Smooth muscle cell (in vitro differentiated cells): ENCODE measurements at regions not wholly inside any gene's neighbourhood (a gene's known extent, or its start where the extent isn't known, plus 50 kb on each side); places are given as distances from the start of the nearest gene placed in this dataset.

Experiments
- DNase-seq: peaks from one replicate; lab custom pipeline; 2025; ENCODE audit not compliant: unreplicated experiment; lab: John Stamatoyannopoulos, UW
- H2AFZ ChIP-seq: fragments of 200-600 bp; sonication (generic); 2 replicates; pipeline ENCODE4 v1.6.0; 2016; ENCODE audit warnings: antibody characterized with exemption, low read depth, mild to moderate bottlenecking
- H3F3A ChIP-seq: fragments of 200-600 bp; sonication (generic); 2 replicates; pipeline ENCODE4 v1.6.0; 2017; ENCODE audit warnings: antibody characterized with exemption, low read depth
- H3K27ac ChIP-seq: fragments of 200-600 bp; sonication (generic); 2 replicates; pipeline ENCODE4 v1.5.1; 2016; ENCODE audit warnings: low read depth, mild to moderate bottlenecking
- H3K27me3 ChIP-seq: fragments of 200-600 bp; sonication (generic); 2 replicates; pipeline ENCODE4 v1.6.1; 2016; ENCODE audit warnings: low read depth, mild to moderate bottlenecking
- H3K36me3 ChIP-seq: fragments of 200-600 bp; sonication (generic); 2 replicates; pipeline ENCODE4 v1.5.1; 2016; ENCODE audit warnings: low read depth
- H3K4me1 ChIP-seq: fragments of 200-600 bp; sonication (generic); 2 replicates; pipeline ENCODE4 v1.5.1; 2016; ENCODE audit warnings: low read depth
- H3K4me2 ChIP-seq: fragments of 200-600 bp; sonication (generic); 2 replicates; pipeline ENCODE4 v1.6.0; 2016; ENCODE audit warnings: mild to moderate bottlenecking
- H3K4me3 ChIP-seq: fragments of 200-600 bp; sonication (generic); 2 replicates; pipeline ENCODE4 v1.5.1; 2016; ENCODE audit warnings: mild to moderate bottlenecking
- H3K79me2 ChIP-seq: fragments of 200-600 bp; sonication (generic); 2 replicates; pipeline ENCODE4 v1.6.0; 2016; ENCODE audit warnings: low read depth, mild to moderate bottlenecking
- H3K9ac ChIP-seq: fragments of 200-600 bp; sonication (generic); 2 replicates; pipeline ENCODE4 v1.6.0; 2016; ENCODE audit warnings: low read depth
- H3K9me3 ChIP-seq: fragments of 200-600 bp; sonication (generic); replicated peaks from 2 replicates; pipeline ENCODE4 v1.5.1; 2016; ENCODE audit warnings: low read depth
- H4K20me1 ChIP-seq: fragments of 200-600 bp; sonication (generic); 2 replicates; pipeline ENCODE4 v1.6.0; 2016; ENCODE audit warnings: low read depth
- WGBS: methylation state at CpG from one replicate; pipeline ENCODE4 v1.1.7; 2016; ENCODE audit warnings: low lambda C conversion rate; 5-methylcytosine and 5-hydroxymethylcytosine counted together
- TF ChIP-seq, protein P1 (sequence below): fragments of 200-600 bp; sonication (generic); IDR thresholded peaks from 2 replicates; pipeline ENCODE4 v1.5.1; 2017; ENCODE audit warnings: borderline replicate concordance, mild to moderate bottlenecking, antibody characterized with exemption; ENCODE audit not compliant: insufficient read depth, poor library complexity, severe bottlenecking

DNA sequence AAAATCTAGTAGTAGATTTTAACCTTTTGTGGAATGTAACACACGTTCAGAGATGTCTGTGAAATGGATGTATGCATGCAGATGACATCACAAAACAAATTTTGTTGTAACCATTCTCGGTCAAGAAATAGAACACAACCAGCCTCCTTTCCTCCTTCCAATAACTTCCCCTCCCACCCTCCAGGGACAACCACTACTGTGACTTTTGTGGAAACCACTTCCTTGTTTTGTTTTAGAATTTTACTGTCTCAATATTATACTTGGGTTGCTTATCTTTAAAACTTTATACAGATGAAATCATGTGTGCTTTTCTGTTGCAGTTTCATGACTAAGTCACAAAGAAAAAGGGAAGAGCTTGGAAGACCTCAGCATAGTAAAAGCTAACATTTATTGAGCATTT is 189.4 kb upstream of the NCAM1 start:
- H2AFZ ChIP-seq, result no peak overlapping the region
- H3K79me2 ChIP-seq, result no peaks in the 10 kb centered on the region
- H3K4me3 ChIP-seq, result no peak overlapping the region
- H3K27me3 ChIP-seq, result no peaks in the 10 kb centered on the region
- H3F3A ChIP-seq, result peaks cover 3% of the 10 kb centered on the region
- no peak overlapping the region for H3K4me2 ChIP-seq
- no peaks in the 10 kb centered on the region for H3K36me3 ChIP-seq
- H3K9me3 ChIP-seq, result no peaks in the 10 kb centered on the region
- TF ChIP-seq, protein P1, sequence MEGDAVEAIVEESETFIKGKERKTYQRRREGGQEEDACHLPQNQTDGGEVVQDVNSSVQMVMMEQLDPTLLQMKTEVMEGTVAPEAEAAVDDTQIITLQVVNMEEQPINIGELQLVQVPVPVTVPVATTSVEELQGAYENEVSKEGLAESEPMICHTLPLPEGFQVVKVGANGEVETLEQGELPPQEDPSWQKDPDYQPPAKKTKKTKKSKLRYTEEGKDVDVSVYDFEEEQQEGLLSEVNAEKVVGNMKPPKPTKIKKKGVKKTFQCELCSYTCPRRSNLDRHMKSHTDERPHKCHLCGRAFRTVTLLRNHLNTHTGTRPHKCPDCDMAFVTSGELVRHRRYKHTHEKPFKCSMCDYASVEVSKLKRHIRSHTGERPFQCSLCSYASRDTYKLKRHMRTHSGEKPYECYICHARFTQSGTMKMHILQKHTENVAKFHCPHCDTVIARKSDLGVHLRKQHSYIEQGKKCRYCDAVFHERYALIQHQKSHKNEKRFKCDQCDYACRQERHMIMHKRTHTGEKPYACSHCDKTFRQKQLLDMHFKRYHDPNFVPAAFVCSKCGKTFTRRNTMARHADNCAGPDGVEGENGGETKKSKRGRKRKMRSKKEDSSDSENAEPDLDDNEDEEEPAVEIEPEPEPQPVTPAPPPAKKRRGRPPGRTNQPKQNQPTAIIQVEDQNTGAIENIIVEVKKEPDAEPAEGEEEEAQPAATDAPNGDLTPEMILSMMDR, result no peak
- no peaks in the 10 kb centered on the region for H3K4me1 ChIP-seq
- no peak for DNase-seq
- 86% methylated on average over 2 of the region's 2 CpGs for WGBS
- H4K20me1 ChIP-seq, result no peaks in the 10 kb centered on the region
- no peak overlapping the region for H3K27ac ChIP-seq
- H3K9ac ChIP-seq, result no peak overlapping the region

DNA sequence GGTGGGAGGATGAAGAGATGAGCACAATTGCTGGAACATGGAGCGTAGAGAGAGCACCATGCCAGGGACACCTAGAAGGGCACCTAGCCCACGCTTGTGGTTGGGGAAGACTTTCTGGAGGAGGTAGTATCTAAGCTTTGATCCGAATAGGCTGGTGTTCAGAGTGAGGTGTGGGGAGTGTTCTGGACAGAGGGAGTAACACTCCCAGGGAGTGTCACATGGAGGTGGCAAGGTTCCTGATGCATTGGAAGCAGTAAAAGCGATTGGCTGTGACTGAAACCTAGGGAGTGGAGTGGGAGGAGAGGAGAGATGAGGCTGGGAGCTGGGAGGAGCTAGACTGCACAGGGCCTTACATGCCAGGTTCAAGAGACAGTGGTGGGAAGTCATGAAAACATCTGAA is 188.0 kb upstream of the NCAM1 start:
- no peak overlapping the region for H3K9ac ChIP-seq
- H3K4me1 ChIP-seq, result no peaks in the 10 kb centered on the region
- peaks cover 3% of the 10 kb centered on the region for H3F3A ChIP-seq
- WGBS, result 90% methylated on average over 4 of the region's 4 CpGs
- H4K20me1 ChIP-seq, result no peaks in the 10 kb centered on the region
- TF ChIP-seq, protein P1, result no peak
- no peak overlapping the region for H2AFZ ChIP-seq
- no peak overlapping the region for H3K4me2 ChIP-seq
- no peaks in the 10 kb centered on the region for H3K9me3 ChIP-seq
- no peak overlapping the region for H3K4me3 ChIP-seq
- no peak for DNase-seq
- H3K27ac ChIP-seq, result no peak overlapping the region
- H3K36me3 ChIP-seq, result no peaks in the 10 kb centered on the region
- H3K27me3 ChIP-seq, result no peaks in the 10 kb centered on the region
- no peaks in the 10 kb centered on the region for H3K79me2 ChIP-seq

DNA sequence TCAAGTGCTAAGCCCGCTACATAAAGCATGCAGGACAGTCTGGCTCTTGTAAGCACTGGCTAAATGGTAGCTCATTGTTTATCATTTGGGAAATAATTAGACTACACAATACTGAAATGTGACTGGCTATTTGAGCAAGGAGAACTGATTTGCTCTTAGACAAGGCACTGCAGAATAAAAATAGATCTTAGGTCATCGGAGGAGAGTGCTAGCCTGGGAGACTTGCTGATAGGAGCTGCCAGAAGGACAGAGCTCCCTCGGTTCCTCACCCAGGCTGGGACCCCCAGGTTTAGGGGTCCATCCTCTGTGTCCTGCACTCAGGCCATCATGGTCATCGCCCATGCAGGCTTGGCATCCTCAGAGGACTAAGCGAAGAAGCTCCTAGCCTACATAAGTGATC is 184.4 kb upstream of the NCAM1 start:
- TF ChIP-seq, protein P1, result no peak
- Histone ChIP-seq H3F3A (peaks cover 36% of the 10 kb centered on the region), H3K4me2 (peak overlapping the region; percentile 54)

DNA sequence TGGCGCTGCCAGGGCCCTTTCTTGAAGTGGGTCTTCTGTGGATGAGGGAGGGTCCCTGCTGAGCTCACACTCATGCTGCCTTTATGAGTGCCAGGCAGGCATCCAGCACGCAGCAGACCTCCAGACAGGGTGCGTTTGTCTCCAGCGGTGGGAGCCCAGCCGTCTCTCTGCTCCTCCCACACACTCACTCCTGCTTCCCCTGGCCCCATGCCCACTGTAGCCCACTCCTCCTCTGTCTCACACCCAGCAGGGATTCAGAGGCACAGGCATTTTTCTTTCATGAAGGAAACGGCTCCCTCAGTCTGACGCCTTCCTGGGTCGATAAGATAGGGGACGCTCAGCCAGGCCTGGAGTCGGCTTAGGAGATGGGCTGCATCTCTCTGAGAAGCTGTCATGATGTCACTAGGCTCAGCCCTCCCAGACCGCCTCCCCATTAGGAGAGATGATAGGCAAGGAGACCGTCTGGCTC is 183.9 kb upstream of the NCAM1 start:
- Histone ChIP-seq H3K36me3 (no peaks in the 10 kb centered on the region), H3K4me2 (peak overlapping the region; percentile 54), H3F3A (peaks cover 39% of the 10 kb centered on the region), H3K27me3 (no peaks in the 10 kb centered on the region), H3K4me3 (no peak overlapping the region), H3K27ac (peak overlapping the region; percentile 90), H2AFZ (peak overlapping the region; percentile 5), H3K9ac (peak overlapping the region; percentile 71), H3K9me3 (no peaks in the 10 kb centered on the region), H3K4me1 (peaks cover 7% of the 10 kb centered on the region), H4K20me1 (no peaks in the 10 kb centered on the region), H3K79me2 (no peaks in the 10 kb centered on the region)
- 24% methylated on average over 12 of the region's 12 CpGs for WGBS
- TF ChIP-seq, protein P1, result no peak
- no peak for DNase-seq

More for the DNA sequence above, 184.4 kb upstream of the NCAM1 start:
- Histone ChIP-seq H3K27me3 (no peaks in the 10 kb centered on the region), H3K4me3 (no peak overlapping the region), H3K27ac (peak overlapping the region; percentile 90), H3K36me3 (no peaks in the 10 kb centered on the region), H3K9me3 (no peaks in the 10 kb centered on the region), H3K9ac (peak overlapping the region; percentile 71), H3K4me1 (peaks cover 7% of the 10 kb centered on the region), H3K79me2 (no peaks in the 10 kb centered on the region), H2AFZ (no peak overlapping the region), H4K20me1 (no peaks in the 10 kb centered on the region)
- DNase-seq, result no peak
- 56% methylated on average over 5 of the region's 5 CpGs for WGBS
